Mesenchymal stem cell (in vitro differentiated cells and primary cell): ENCODE measurements at regions not wholly inside any gene's neighbourhood (a gene's known extent, or its start where the extent isn't known, plus 50 kb on each side); places are given as distances from the start of the nearest gene placed in this dataset.

Experiments used
- DNase-seq: peaks from one replicate; pipeline ENCODE4 v3.0.0-alpha.2; 2013
- H2AFZ ChIP-seq: one replicate; pipeline ENCODE4 v1.6.1; 2013; ENCODE audit warnings: low read depth, mild to moderate bottlenecking, control low read depth, inconsistent platforms, low read length, moderate library complexity
- H2AK5ac ChIP-seq: 2 replicates; pipeline ENCODE4 v1.6.1; 2013; ENCODE audit warnings: low read length, moderate library complexity, mild to moderate bottlenecking, inconsistent platforms; ENCODE audit not compliant: severe bottlenecking
- H2BK120ac ChIP-seq: one replicate; pipeline ENCODE4 v1.6.1; 2013; ENCODE audit warnings: low read depth, mild to moderate bottlenecking, inconsistent platforms, low read length, moderate library complexity
- H2BK12ac ChIP-seq, 2 experiments: one replicate each; pipeline ENCODE4 v1.6.1; 2013; ENCODE audit warnings: inconsistent platforms in 2 of 2, low read length in 2 of 2, mild to moderate bottlenecking in 2 of 2, moderate library complexity in 2 of 2, control low read depth in 1 of 2
- H2BK15ac ChIP-seq: one replicate; pipeline ENCODE4 v1.6.1; 2013; ENCODE audit warnings: mild to moderate bottlenecking, low read depth, inconsistent platforms; ENCODE audit not compliant: poor library complexity, severe bottlenecking
- H2BK5ac ChIP-seq: 2 replicates; pipeline ENCODE4 v1.6.1; 2013; ENCODE audit warnings: low read depth, mild to moderate bottlenecking, low read length, control low read depth, inconsistent platforms; ENCODE audit not compliant: poor library complexity, severe bottlenecking
- H3K14ac ChIP-seq, 2 experiments: one replicate each; pipeline ENCODE4 v1.6.1; 2013; ENCODE audit warnings: inconsistent platforms in 2 of 2, low read length in 2 of 2, control low read depth in 1 of 2, mild to moderate bottlenecking in 1 of 2, moderate library complexity in 1 of 2
- H3K18ac ChIP-seq, 2 experiments: one replicate each; pipeline ENCODE4 v1.6.1; 2013; ENCODE audit warnings: inconsistent platforms in 2 of 2, low read length in 2 of 2, control low read depth in 1 of 2, low read depth in 1 of 2, mild to moderate bottlenecking in 1 of 2
- H3K23ac ChIP-seq, 2 experiments: one replicate each; pipeline ENCODE4 v1.6.1; 2013; ENCODE audit warnings: inconsistent platforms in 2 of 2, low read length in 2 of 2, mild to moderate bottlenecking in 2 of 2, moderate library complexity in 2 of 2, control low read depth in 1 of 2
- H3K27ac ChIP-seq: 2 replicates; pipeline ENCODE4 v1.5.1; 2013; ENCODE audit warnings: mild to moderate bottlenecking, moderate library complexity, low read length, control low read depth, inconsistent platforms; ENCODE audit not compliant: poor library complexity, severe bottlenecking
- H3K27me3 ChIP-seq, 2 experiments: 2 replicates each; pipeline versions ENCODE4 v1.6.1 to v1.7.0; 2013; ENCODE audit warnings: low read length in 2 of 2, mild to moderate bottlenecking in 2 of 2, moderate library complexity in 2 of 2, control low read depth in 1 of 2, inconsistent platforms in 1 of 2; ENCODE audit not compliant: control insufficient read depth in 1 of 2, insufficient read depth in 1 of 2
- H3K36me3 ChIP-seq, 2 experiments: 2 replicates each; pipeline versions ENCODE4 v1.6.1 to v1.7.0; 2013; ENCODE audit warnings: low read length in 2 of 2, control low read depth in 1 of 2, inconsistent platforms in 1 of 2, low read depth in 1 of 2, mild to moderate bottlenecking in 1 of 2; ENCODE audit not compliant: insufficient read depth in 2 of 2, control insufficient read depth in 1 of 2
- H3K4ac ChIP-seq, 2 experiments: one replicate each; pipeline ENCODE4 v1.6.1; 2013; ENCODE audit warnings: inconsistent platforms in 2 of 2, low read length in 2 of 2, mild to moderate bottlenecking in 2 of 2, moderate library complexity in 2 of 2, control low read depth in 1 of 2, low read depth in 1 of 2
- H3K4me1 ChIP-seq: 2 replicates; pipeline ENCODE4 v1.6.1; 2013; ENCODE audit warnings: low read depth, low read length, control low read depth; ENCODE audit not compliant: control insufficient read depth, insufficient read depth
- H3K4me2 ChIP-seq: 2 replicates; pipeline ENCODE4 v1.6.1; 2013; ENCODE audit warnings: low read length, mild to moderate bottlenecking, inconsistent platforms; ENCODE audit not compliant: poor library complexity, severe bottlenecking
- H3K4me3 ChIP-seq, 2 experiments: 2 replicates each; pipeline versions ENCODE4 v1.5.1 to v1.7.0; 2013; ENCODE audit warnings: low read length in 2 of 2, mild to moderate bottlenecking in 2 of 2, control low read depth in 1 of 2, low read depth in 1 of 2; ENCODE audit not compliant: insufficient read depth in 1 of 2
- H3K79me1 ChIP-seq: replicated peaks from 2 replicates; pipeline ENCODE4 v1.6.1; 2013; ENCODE audit warnings: mild to moderate bottlenecking, control low read depth, low read length, inconsistent platforms; ENCODE audit not compliant: poor library complexity, severe bottlenecking
- H3K9ac ChIP-seq: 2 replicates; pipeline ENCODE4 v1.7.0; 2013; ENCODE audit warnings: mild to moderate bottlenecking, low read length, moderate library complexity
- H3K9me3 ChIP-seq: 2 replicates; pipeline ENCODE4 v1.7.0; 2013; ENCODE audit warnings: mild to moderate bottlenecking, low read length; ENCODE audit not compliant: control insufficient read depth
- H4K8ac ChIP-seq: one replicate; pipeline ENCODE4 v1.6.1; 2013; ENCODE audit warnings: inconsistent platforms, mild to moderate bottlenecking, low read length, moderate library complexity
- H4K91ac ChIP-seq: one replicate; pipeline ENCODE4 v1.6.1; 2013; ENCODE audit warnings: mild to moderate bottlenecking, low read length, inconsistent platforms
- WGBS: methylation state at CpG from one replicate; pipeline ENCODE4 v1.1.7; 2013; ENCODE audit warnings: mixed read lengths; 5-methylcytosine and 5-hydroxymethylcytosine counted together

- H2BK12ac ChIP-seq, result no peak overlapping the region
- no peak overlapping the region for H4K91ac ChIP-seq
- no peak overlapping the region for H3K4me2 ChIP-seq
- WGBS, result 26% methylated on average over 1 of the region's 1 CpG
- DNase-seq, result no peak
- H3K18ac ChIP-seq, result no peak overlapping the region
- no peak overlapping the region for H2AK5ac ChIP-seq
- H3K14ac ChIP-seq, result no peak overlapping the region
- no peak overlapping the region for H4K8ac ChIP-seq
- no peaks in the 10 kb centered on the region for H3K36me3 ChIP-seq
- H3K4ac ChIP-seq, result no peak overlapping the region
- H2AFZ ChIP-seq, result no peak overlapping the region
- H3K79me1 ChIP-seq, result no peaks in the 10 kb centered on the region
- no peak overlapping the region for H2BK120ac ChIP-seq
- no peak overlapping the region for H3K9ac ChIP-seq
- H3K9me3 ChIP-seq, result peaks cover 8% of the 10 kb centered on the region
- no peaks in the 10 kb centered on the region for H3K27me3 ChIP-seq
- H3K4me1 ChIP-seq, result no peaks in the 10 kb centered on the region
- H2BK5ac ChIP-seq, result no peak overlapping the region
- no peak overlapping the region for H2BK15ac ChIP-seq
- no peak overlapping the region for H3K4me3 ChIP-seq
- H3K23ac ChIP-seq, result no peak overlapping the region
- H3K27ac ChIP-seq, result no peak overlapping the region
Observed at GRCh38 chr3:25173606-25174005, 254.5 kb upstream of the RARB start.

GRCh38 chr3:25174251-25174650, 253.8 kb upstream of the RARB start:
- H2BK15ac ChIP-seq, result no peak overlapping the region
- H2BK120ac ChIP-seq, result no peak overlapping the region
- H3K27ac ChIP-seq, result no peak overlapping the region
- H3K9me3 ChIP-seq, result peaks cover 1% of the 10 kb centered on the region
- no peaks in the 10 kb centered on the region for H3K27me3 ChIP-seq
- H3K18ac ChIP-seq, result no peak overlapping the region
- H2BK5ac ChIP-seq, result no peak overlapping the region
- H3K4me2 ChIP-seq, result no peak overlapping the region
- no peak overlapping the region for H4K8ac ChIP-seq
- DNase-seq, result no peak
- peak overlapping the region in 1 of 2 experiments; percentile 2 for H3K4me3 ChIP-seq
- no peak overlapping the region for H3K9ac ChIP-seq
- H2AK5ac ChIP-seq, result no peak overlapping the region
- no peaks in the 10 kb centered on the region for H3K36me3 ChIP-seq
- H3K79me1 ChIP-seq, result no peaks in the 10 kb centered on the region
- 94% methylated on average over 13 of the region's 13 CpGs for WGBS
- no peaks in the 10 kb centered on the region for H3K4me1 ChIP-seq
- H2BK12ac ChIP-seq, result no peak overlapping the region
- no peak overlapping the region for H4K91ac ChIP-seq
- no peak overlapping the region for H3K23ac ChIP-seq
- no peak overlapping the region for H3K4ac ChIP-seq
- H3K14ac ChIP-seq, result no peak overlapping the region
- H2AFZ ChIP-seq, result no peak overlapping the region

- no peak overlapping the region for H2AK5ac ChIP-seq
- H3K27me3 ChIP-seq, result no peaks in the 10 kb centered on the region
- H3K4me3 ChIP-seq, result no peak overlapping the region
- no peaks in the 10 kb centered on the region for H3K79me1 ChIP-seq
- H2BK12ac ChIP-seq, result no peak overlapping the region
- no peak overlapping the region for H4K91ac ChIP-seq
- H3K36me3 ChIP-seq, result no peaks in the 10 kb centered on the region
- no peak overlapping the region for H3K18ac ChIP-seq
- H4K8ac ChIP-seq, result no peak overlapping the region
- no CpG with 5 or more reads among the region's 3 CpGs for WGBS
- no peak overlapping the region for H2BK120ac ChIP-seq
- no peaks in the 10 kb centered on the region for H3K4me1 ChIP-seq
- H2AFZ ChIP-seq, result no peak overlapping the region
- no peak for DNase-seq
- no peak overlapping the region for H3K14ac ChIP-seq
- H3K9ac ChIP-seq, result no peak overlapping the region
- no peak overlapping the region for H3K4ac ChIP-seq
- H3K4me2 ChIP-seq, result no peak overlapping the region
- H2BK15ac ChIP-seq, result no peak overlapping the region
- no peak overlapping the region for H3K23ac ChIP-seq
- no peak overlapping the region for H2BK5ac ChIP-seq
- H3K27ac ChIP-seq, result no peak overlapping the region
- H3K9me3 ChIP-seq, result peaks cover 2% of the 10 kb centered on the region
Observed at GRCh38 chr3:25177041-25177440, 251.0 kb upstream of the RARB start.

GRCh38 chr3:25178672-25179071, 249.4 kb upstream of the RARB start:
- H4K8ac ChIP-seq, result no peak overlapping the region
- no peak overlapping the region for H2BK15ac ChIP-seq
- no peak overlapping the region for H3K4me3 ChIP-seq
- no peak overlapping the region for H2BK12ac ChIP-seq
- H3K14ac ChIP-seq, result no peak overlapping the region
- no peak overlapping the region for H2AK5ac ChIP-seq
- no peak overlapping the region for H3K4me2 ChIP-seq
- H4K91ac ChIP-seq, result no peak overlapping the region
- no peaks in the 10 kb centered on the region for H3K36me3 ChIP-seq
- H2AFZ ChIP-seq, result no peak overlapping the region
- no peak overlapping the region for H3K9ac ChIP-seq
- H3K27ac ChIP-seq, result no peak overlapping the region
- no peaks in the 10 kb centered on the region for H3K4me1 ChIP-seq
- no peaks in the 10 kb centered on the region for H3K79me1 ChIP-seq
- H3K9me3 ChIP-seq, result peaks cover 2% of the 10 kb centered on the region
- no peak for DNase-seq
- H3K27me3 ChIP-seq, result no peaks in the 10 kb centered on the region
- H3K18ac ChIP-seq, result no peak overlapping the region
- WGBS, result 82% methylated on average over 4 of the region's 4 CpGs
- no peak overlapping the region for H3K23ac ChIP-seq
- no peak overlapping the region for H3K4ac ChIP-seq
- no peak overlapping the region for H2BK5ac ChIP-seq
- H2BK120ac ChIP-seq, result no peak overlapping the region
